Neural cell (in vitro differentiated cells): ENCODE measurements at regions not wholly inside any gene's neighbourhood (a gene's known extent, or its start where the extent isn't known, plus 50 kb on each side); places are given as distances from the start of the nearest gene placed in this dataset.

Experiments used
- CTCF ChIP-seq: fragments of 450-650 bp; IDR thresholded peaks from 2 replicates; pipeline ENCODE4 v1.5.1; 2014; ENCODE audit warnings: antibody characterized with exemption, mild to moderate bottlenecking, moderate library complexity; ENCODE audit not compliant: poor library complexity, severe bottlenecking
- POLR2AphosphoS5 ChIP-seq: IDR thresholded peaks from 2 replicates; pipeline ENCODE4 v1.6.1; 2012
- RAD21 ChIP-seq: fragments of 450-650 bp; conservative IDR thresholded peaks from 2 replicates; pipeline ENCODE4 v1.6.1; 2014; ENCODE audit warnings: antibody characterized with exemption, mild to moderate bottlenecking, moderate library complexity
- TAF1 ChIP-seq: IDR thresholded peaks from 2 replicates; pipeline ENCODE4 v1.6.1; 2012; ENCODE audit warnings: low read depth
- TF ChIP-seq, protein P1 (sequence below): IDR thresholded peaks from 2 replicates; pipeline ENCODE4 v1.6.1; 2012; ENCODE audit warnings: borderline replicate concordance

GRCh38 chr5:113808956-113809355 lies 295.5 kb downstream of the YTHDC2 start:
- TF ChIP-seq POLR2AphosphoS5, result no peak
- TF ChIP-seq CTCF, result no peak
- TF ChIP-seq, protein P1, sequence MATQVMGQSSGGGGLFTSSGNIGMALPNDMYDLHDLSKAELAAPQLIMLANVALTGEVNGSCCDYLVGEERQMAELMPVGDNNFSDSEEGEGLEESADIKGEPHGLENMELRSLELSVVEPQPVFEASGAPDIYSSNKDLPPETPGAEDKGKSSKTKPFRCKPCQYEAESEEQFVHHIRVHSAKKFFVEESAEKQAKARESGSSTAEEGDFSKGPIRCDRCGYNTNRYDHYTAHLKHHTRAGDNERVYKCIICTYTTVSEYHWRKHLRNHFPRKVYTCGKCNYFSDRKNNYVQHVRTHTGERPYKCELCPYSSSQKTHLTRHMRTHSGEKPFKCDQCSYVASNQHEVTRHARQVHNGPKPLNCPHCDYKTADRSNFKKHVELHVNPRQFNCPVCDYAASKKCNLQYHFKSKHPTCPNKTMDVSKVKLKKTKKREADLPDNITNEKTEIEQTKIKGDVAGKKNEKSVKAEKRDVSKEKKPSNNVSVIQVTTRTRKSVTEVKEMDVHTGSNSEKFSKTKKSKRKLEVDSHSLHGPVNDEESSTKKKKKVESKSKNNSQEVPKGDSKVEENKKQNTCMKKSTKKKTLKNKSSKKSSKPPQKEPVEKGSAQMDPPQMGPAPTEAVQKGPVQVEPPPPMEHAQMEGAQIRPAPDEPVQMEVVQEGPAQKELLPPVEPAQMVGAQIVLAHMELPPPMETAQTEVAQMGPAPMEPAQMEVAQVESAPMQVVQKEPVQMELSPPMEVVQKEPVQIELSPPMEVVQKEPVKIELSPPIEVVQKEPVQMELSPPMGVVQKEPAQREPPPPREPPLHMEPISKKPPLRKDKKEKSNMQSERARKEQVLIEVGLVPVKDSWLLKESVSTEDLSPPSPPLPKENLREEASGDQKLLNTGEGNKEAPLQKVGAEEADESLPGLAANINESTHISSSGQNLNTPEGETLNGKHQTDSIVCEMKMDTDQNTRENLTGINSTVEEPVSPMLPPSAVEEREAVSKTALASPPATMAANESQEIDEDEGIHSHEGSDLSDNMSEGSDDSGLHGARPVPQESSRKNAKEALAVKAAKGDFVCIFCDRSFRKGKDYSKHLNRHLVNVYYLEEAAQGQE, result no peak
- no peak for TF ChIP-seq RAD21
- TF ChIP-seq TAF1, result no peak
